ENCODE measurements at regions not wholly inside any gene's neighbourhood (a gene's known extent, or its start where the extent isn't known, plus 50 kb on each side); places are given as distances from the start of the nearest gene placed in this dataset.

- TF ChIP-seq CTCF (IDR thresholded peaks at IDR 0.05) (no peak), POLR2AphosphoS5 (IDR thresholded peaks at IDR 0.05) (no peak), POLR2A (IDR thresholded peaks at IDR 0.05) (no peak)
Measured at GRCh38 chr7:35549781-35550180, 145.2 kb downstream of the HERPUD2 start.

Measured in sigmoid colon (tissue), 4 donors.